ENCODE measurements at regions not wholly inside any gene's neighbourhood (a gene's known extent, or its start where the extent isn't known, plus 50 kb on each side); places are given as distances from the start of the nearest gene placed in this dataset.
A peak's percentile ranks its signal among the peaks of the same experiment; 100 is the strongest.

DNA sequence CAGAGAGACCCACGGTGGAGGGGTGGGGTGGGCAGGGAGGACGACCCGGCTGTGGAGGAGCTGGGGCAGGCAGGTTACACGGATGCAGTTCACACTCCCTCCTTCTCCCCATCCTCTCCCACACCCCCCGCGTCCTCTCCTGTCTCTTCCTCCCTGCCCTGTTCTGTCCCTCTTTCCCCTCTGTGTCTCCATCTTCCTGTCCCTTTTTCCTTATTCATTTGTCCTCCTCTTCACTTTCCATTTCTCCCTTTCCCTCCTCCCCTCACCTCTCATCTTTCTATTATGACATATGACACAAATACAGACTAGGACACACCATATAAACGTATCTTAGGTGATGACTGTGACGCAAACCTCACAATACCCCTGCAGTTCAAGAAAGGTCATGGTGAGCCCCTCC, 96.6 kb downstream of the SCGB2B2 start:
- TF ChIP-seq TAF1 (IDR thresholded peaks at IDR 0.05; ENCODE audit: low read depth) (no peak), TEAD4 (IDR thresholded peaks at IDR 0.05) (no peak), CEBPB (IDR thresholded peaks at IDR 0.05) (no peak), YY1 (IDR thresholded peaks at IDR 0.05; ENCODE audit: low read depth) (no peak), TCF12 (IDR thresholded peaks at IDR 0.05; ENCODE audit: low read depth) (no peak), EP300 (IDR thresholded peaks at IDR 0.05; ENCODE audit: borderline replicate concordance) (no peak), ZBTB7A (IDR thresholded peaks at IDR 0.05; ENCODE audit: low read depth) (no peak), FOXM1 (IDR thresholded peaks at IDR 0.05; ENCODE audit: borderline replicate concordance, low read depth) (no peak), CREB1 (IDR thresholded peaks at IDR 0.05; ENCODE audit: low read depth) (no peak), EGR1 (IDR thresholded peaks at IDR 0.05) (no peak), RAD21 (IDR thresholded peaks at IDR 0.05; ENCODE audit: low read depth) (no peak), NFIC (IDR thresholded peaks at IDR 0.05) (no peak)
- TF ChIP-seq, protein P1, sequence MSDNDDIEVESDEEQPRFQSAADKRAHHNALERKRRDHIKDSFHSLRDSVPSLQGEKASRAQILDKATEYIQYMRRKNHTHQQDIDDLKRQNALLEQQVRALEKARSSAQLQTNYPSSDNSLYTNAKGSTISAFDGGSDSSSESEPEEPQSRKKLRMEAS (IDR thresholded peaks at IDR 0.05), result no peak
- TF ChIP-seq, protein P2, sequence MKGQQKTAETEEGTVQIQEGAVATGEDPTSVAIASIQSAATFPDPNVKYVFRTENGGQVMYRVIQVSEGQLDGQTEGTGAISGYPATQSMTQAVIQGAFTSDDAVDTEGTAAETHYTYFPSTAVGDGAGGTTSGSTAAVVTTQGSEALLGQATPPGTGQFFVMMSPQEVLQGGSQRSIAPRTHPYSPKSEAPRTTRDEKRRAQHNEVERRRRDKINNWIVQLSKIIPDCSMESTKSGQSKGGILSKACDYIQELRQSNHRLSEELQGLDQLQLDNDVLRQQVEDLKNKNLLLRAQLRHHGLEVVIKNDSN (IDR thresholded peaks at IDR 0.05), result no peak
- TF ChIP-seq, protein P3, sequence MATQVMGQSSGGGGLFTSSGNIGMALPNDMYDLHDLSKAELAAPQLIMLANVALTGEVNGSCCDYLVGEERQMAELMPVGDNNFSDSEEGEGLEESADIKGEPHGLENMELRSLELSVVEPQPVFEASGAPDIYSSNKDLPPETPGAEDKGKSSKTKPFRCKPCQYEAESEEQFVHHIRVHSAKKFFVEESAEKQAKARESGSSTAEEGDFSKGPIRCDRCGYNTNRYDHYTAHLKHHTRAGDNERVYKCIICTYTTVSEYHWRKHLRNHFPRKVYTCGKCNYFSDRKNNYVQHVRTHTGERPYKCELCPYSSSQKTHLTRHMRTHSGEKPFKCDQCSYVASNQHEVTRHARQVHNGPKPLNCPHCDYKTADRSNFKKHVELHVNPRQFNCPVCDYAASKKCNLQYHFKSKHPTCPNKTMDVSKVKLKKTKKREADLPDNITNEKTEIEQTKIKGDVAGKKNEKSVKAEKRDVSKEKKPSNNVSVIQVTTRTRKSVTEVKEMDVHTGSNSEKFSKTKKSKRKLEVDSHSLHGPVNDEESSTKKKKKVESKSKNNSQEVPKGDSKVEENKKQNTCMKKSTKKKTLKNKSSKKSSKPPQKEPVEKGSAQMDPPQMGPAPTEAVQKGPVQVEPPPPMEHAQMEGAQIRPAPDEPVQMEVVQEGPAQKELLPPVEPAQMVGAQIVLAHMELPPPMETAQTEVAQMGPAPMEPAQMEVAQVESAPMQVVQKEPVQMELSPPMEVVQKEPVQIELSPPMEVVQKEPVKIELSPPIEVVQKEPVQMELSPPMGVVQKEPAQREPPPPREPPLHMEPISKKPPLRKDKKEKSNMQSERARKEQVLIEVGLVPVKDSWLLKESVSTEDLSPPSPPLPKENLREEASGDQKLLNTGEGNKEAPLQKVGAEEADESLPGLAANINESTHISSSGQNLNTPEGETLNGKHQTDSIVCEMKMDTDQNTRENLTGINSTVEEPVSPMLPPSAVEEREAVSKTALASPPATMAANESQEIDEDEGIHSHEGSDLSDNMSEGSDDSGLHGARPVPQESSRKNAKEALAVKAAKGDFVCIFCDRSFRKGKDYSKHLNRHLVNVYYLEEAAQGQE (IDR thresholded peaks at IDR 0.05; ENCODE audit: low read depth), result no peak

DNA sequence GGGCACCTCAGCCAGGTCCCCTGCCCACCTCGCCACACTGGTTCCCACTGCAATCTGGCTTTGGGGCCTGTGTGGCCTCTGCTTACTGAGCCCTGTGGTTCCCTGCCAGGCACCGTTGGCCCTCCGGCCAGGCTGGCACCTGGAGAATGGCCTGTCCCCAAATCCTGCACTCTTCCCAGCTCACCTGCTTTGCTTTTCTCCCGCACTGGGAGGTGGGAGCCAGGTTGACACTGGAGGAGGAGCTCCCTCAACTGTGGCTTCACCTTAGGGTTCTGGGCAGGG, 97.0 kb downstream of the SCGB2B2 start:
- TF ChIP-seq, protein P2 (IDR thresholded peaks at IDR 0.05), result no peak
- no peak for TF ChIP-seq EGR1 (IDR thresholded peaks at IDR 0.05)
- TF ChIP-seq CREB1 (IDR thresholded peaks at IDR 0.05; ENCODE audit: low read depth), result no peak
- TF ChIP-seq EP300 (IDR thresholded peaks at IDR 0.05; ENCODE audit: borderline replicate concordance), result no peak
- no peak for TF ChIP-seq ZBTB7A (IDR thresholded peaks at IDR 0.05; ENCODE audit: low read depth)
- TF ChIP-seq TAF1 (IDR thresholded peaks at IDR 0.05; ENCODE audit: low read depth), result no peak
- TF ChIP-seq RAD21 (IDR thresholded peaks at IDR 0.05; ENCODE audit: low read depth), result no peak
- TF ChIP-seq, protein P3 (IDR thresholded peaks at IDR 0.05; ENCODE audit: low read depth), result no peak
- TF ChIP-seq TCF12 (IDR thresholded peaks at IDR 0.05; ENCODE audit: low read depth), result no peak
- TF ChIP-seq NFIC (IDR thresholded peaks at IDR 0.05), result no peak
- no peak for TF ChIP-seq CEBPB (IDR thresholded peaks at IDR 0.05)

DNA sequence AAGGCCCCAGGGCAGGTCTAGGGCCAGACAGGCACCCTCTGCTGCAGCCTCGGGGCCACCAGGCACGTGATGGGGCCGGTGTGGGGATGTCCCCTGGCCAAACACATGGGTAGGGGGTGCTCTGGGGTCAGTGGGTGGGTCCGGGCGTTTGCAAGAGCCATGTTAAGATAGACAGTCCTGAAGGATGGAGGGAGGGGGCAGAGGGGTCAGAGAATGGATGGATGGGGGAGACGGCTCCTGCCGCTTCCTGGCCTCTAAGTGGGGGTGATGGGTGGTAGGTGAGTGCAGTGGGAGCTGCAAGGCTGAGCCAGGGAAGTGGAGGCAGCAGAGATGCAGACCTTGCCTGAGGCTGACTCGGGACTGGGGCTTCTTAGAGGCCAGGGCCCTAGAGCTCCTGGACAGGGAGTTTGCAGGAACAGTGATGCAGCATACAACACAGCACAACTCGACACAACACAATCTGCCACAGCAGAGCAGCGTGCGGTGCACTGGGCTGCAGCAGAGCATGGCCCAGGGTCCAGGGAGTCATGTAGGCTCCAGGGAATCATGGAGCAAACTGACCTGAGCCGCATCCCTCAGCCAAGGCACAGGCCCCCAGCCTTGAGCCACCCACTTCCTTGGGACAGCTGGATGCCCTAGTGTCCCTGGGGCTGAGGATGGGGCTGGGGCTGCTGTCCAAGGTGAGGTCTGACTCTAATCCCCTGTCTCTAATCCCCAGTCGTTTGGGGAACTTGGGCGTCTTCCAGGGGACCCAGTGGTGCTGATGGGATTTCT, 97.5 kb downstream of the SCGB2B2 start:
- TF ChIP-seq CEBPB (IDR thresholded peaks at IDR 0.05), result no peak
- TF ChIP-seq, protein P2 (IDR thresholded peaks at IDR 0.05), result no peak
- TF ChIP-seq TEAD4 (IDR thresholded peaks at IDR 0.05), result no peak
- TF ChIP-seq NFIC (IDR thresholded peaks at IDR 0.05), result no peak
- no peak for TF ChIP-seq RAD21 (IDR thresholded peaks at IDR 0.05; ENCODE audit: low read depth)
- TF ChIP-seq, protein P3 (IDR thresholded peaks at IDR 0.05; ENCODE audit: low read depth), result peak; percentile 42; the same call in 1 of the 2 replicates
- no peak for TF ChIP-seq TCF12 (IDR thresholded peaks at IDR 0.05; ENCODE audit: low read depth)
- no peak for TF ChIP-seq YY1 (IDR thresholded peaks at IDR 0.05; ENCODE audit: low read depth)
- TF ChIP-seq, protein P1 (IDR thresholded peaks at IDR 0.05), result no peak

DNA sequence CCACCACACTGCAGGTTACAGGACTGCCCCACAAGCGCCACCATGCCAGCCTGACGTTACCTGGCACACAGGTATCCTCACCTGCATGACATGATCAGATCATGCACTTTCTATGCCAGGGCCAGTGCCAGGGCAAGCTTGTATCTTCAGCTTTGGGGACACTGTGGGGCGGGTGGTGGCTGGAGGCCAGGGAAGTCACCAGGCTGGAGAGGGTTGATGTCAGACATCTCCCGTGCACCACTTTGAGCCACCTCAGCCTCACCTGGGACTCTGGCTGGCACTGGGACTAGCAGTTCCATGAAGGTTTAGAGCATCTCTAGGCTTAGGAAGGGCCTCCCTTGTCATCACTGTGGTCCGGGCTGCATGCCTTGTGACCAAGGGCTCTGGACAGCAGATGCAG, 97.2 kb downstream of the WTIP start:
- TF ChIP-seq, protein P3 (IDR thresholded peaks at IDR 0.05; ENCODE audit: low read depth), result no peak
- TF ChIP-seq, protein P1 (IDR thresholded peaks at IDR 0.05), result no peak
- TF ChIP-seq TEAD4 (IDR thresholded peaks at IDR 0.05), result no peak
- TF ChIP-seq NFIC (IDR thresholded peaks at IDR 0.05), result no peak
- TF ChIP-seq FOXM1 (IDR thresholded peaks at IDR 0.05; ENCODE audit: borderline replicate concordance, low read depth), result no peak
- no peak for TF ChIP-seq EP300 (IDR thresholded peaks at IDR 0.05; ENCODE audit: borderline replicate concordance)
- no peak for TF ChIP-seq TAF1 (IDR thresholded peaks at IDR 0.05; ENCODE audit: low read depth)
- TF ChIP-seq TCF12 (IDR thresholded peaks at IDR 0.05; ENCODE audit: low read depth), result no peak
- no peak for TF ChIP-seq RAD21 (IDR thresholded peaks at IDR 0.05; ENCODE audit: low read depth)
- no peak for TF ChIP-seq CEBPB (IDR thresholded peaks at IDR 0.05)
- no peak for TF ChIP-seq CREB1 (IDR thresholded peaks at IDR 0.05; ENCODE audit: low read depth)
- TF ChIP-seq EGR1 (IDR thresholded peaks at IDR 0.05), result no peak

All from Ishikawa (cell line).